ENCODE measurements at regions not wholly inside any gene's neighbourhood (a gene's known extent, or its start where the extent isn't known, plus 50 kb on each side); places are given as distances from the start of the nearest gene placed in this dataset.
A peak's percentile ranks its signal among the peaks of the same experiment; 100 is the strongest.

GRCh38 chr4:62455871-62456270, 1255.7 kb downstream of the ADGRL3 start:
- intact Hi-C loops (cut with DNase I): no loop called here
- H3K9me3 ChIP-seq (ENCODE audit: control insufficient read depth in 2 of 3, insufficient read depth in 1 of 3, low read length in 3 of 3): no peaks in the 10 kb centered on the region
- H3K4me1 ChIP-seq (ENCODE audit: control insufficient read depth in 2 of 3, insufficient read depth in 2 of 3, low read depth in 1 of 3, low read length in 3 of 3): no peaks in the 10 kb centered on the region
- H3K36me3 ChIP-seq (ENCODE audit: control insufficient read depth in 2 of 3, insufficient read depth in 3 of 3, low read length in 3 of 3): no peaks in the 10 kb centered on the region
- no peak for FAIRE-seq
- H3K27ac ChIP-seq (ENCODE audit: low read depth in 2 of 2, low read length in 2 of 2): no peak overlapping the region
- no peak overlapping the region for H3K9ac ChIP-seq (ENCODE audit: low read length in 3 of 3)
- H3K4me3 ChIP-seq (ENCODE audit: low read length in 3 of 3): no peak overlapping the region
- DNase-seq: peak in 2 of 5 donors; percentile 2 to 5
- H3K27me3 ChIP-seq (ENCODE audit: control insufficient read depth, insufficient read depth, low read length): no peaks in the 10 kb centered on the region
- no peak for TF ChIP-seq CTCF (IDR thresholded peaks at IDR 0.05; ENCODE audit: borderline replicate concordance, extremely low read depth, insufficient read depth)

GRCh38 chr4:62454535-62454934, 1254.4 kb downstream of the ADGRL3 start:
- H3K4me1 ChIP-seq (ENCODE audit: control insufficient read depth in 2 of 3, insufficient read depth in 2 of 3, low read depth in 1 of 3, low read length in 3 of 3): no peaks in the 10 kb centered on the region
- FAIRE-seq: no peak
- no peaks in the 10 kb centered on the region for H3K36me3 ChIP-seq (ENCODE audit: control insufficient read depth in 2 of 3, insufficient read depth in 3 of 3, low read length in 3 of 3)
- intact Hi-C loops (cut with DNase I): no loop called here
- H3K9ac ChIP-seq (ENCODE audit: low read length in 3 of 3): no peak overlapping the region
- no peak for DNase-seq
- H3K27me3 ChIP-seq (ENCODE audit: control insufficient read depth, insufficient read depth, low read length): no peaks in the 10 kb centered on the region
- no peak for TF ChIP-seq CTCF (IDR thresholded peaks at IDR 0.05; ENCODE audit: borderline replicate concordance, extremely low read depth, insufficient read depth)
- no peak overlapping the region for H3K27ac ChIP-seq (ENCODE audit: low read depth in 2 of 2, low read length in 2 of 2)
- no peaks in the 10 kb centered on the region for H3K9me3 ChIP-seq (ENCODE audit: control insufficient read depth in 2 of 3, insufficient read depth in 1 of 3, low read length in 3 of 3)
- no peak overlapping the region for H3K4me3 ChIP-seq (ENCODE audit: low read length in 3 of 3)

- no peak overlapping the region for H3K27ac ChIP-seq (ENCODE audit: low read depth in 2 of 2, low read length in 2 of 2)
- no peaks in the 10 kb centered on the region for H3K9me3 ChIP-seq (ENCODE audit: control insufficient read depth in 2 of 3, insufficient read depth in 1 of 3, low read length in 3 of 3)
- H3K27me3 ChIP-seq (ENCODE audit: control insufficient read depth, insufficient read depth, low read length): no peaks in the 10 kb centered on the region
- intact Hi-C loops (cut with DNase I): no loop called here
- no peak overlapping the region for H3K9ac ChIP-seq (ENCODE audit: low read length in 3 of 3)
- TF ChIP-seq CTCF (IDR thresholded peaks at IDR 0.05; ENCODE audit: borderline replicate concordance, extremely low read depth, insufficient read depth): no peak
- FAIRE-seq (peak; percentile 8), DNase-seq (no peak)
- H3K4me3 ChIP-seq (ENCODE audit: low read length in 3 of 3): no peak overlapping the region
- H3K4me1 ChIP-seq (ENCODE audit: control insufficient read depth in 2 of 3, insufficient read depth in 2 of 3, low read depth in 1 of 3, low read length in 3 of 3): no peaks in the 10 kb centered on the region
- no peaks in the 10 kb centered on the region for H3K36me3 ChIP-seq (ENCODE audit: control insufficient read depth in 2 of 3, insufficient read depth in 3 of 3, low read length in 3 of 3)
Observed at GRCh38 chr4:62450740-62451139, 1250.6 kb downstream of the ADGRL3 start.

GRCh38 chr4:62449538-62449937, 1249.4 kb downstream of the ADGRL3 start:
- no peaks in the 10 kb centered on the region for H3K27me3 ChIP-seq (ENCODE audit: control insufficient read depth, insufficient read depth, low read length)
- intact Hi-C loops (cut with DNase I): no loop called here
- FAIRE-seq (no peak), DNase-seq (no peak)
- no peaks in the 10 kb centered on the region for H3K4me1 ChIP-seq (ENCODE audit: control insufficient read depth in 2 of 3, insufficient read depth in 2 of 3, low read depth in 1 of 3, low read length in 3 of 3)
- H3K9me3 ChIP-seq (ENCODE audit: control insufficient read depth in 2 of 3, insufficient read depth in 1 of 3, low read length in 3 of 3): no peaks in the 10 kb centered on the region
- no peaks in the 10 kb centered on the region for H3K36me3 ChIP-seq (ENCODE audit: control insufficient read depth in 2 of 3, insufficient read depth in 3 of 3, low read length in 3 of 3)
- no peak for TF ChIP-seq CTCF (IDR thresholded peaks at IDR 0.05; ENCODE audit: borderline replicate concordance, extremely low read depth, insufficient read depth)
- H3K4me3 ChIP-seq (ENCODE audit: low read length in 3 of 3): no peak overlapping the region
- no peak overlapping the region for H3K27ac ChIP-seq (ENCODE audit: low read depth in 2 of 2, low read length in 2 of 2)
- no peak overlapping the region for H3K9ac ChIP-seq (ENCODE audit: low read length in 3 of 3)
